ENCODE measurements at regions not wholly inside any gene's neighbourhood (a gene's known extent, or its start where the extent isn't known, plus 50 kb on each side); places are given as distances from the start of the nearest gene placed in this dataset.
A peak's percentile ranks its signal among the peaks of the same experiment; 100 is the strongest.

DNA sequence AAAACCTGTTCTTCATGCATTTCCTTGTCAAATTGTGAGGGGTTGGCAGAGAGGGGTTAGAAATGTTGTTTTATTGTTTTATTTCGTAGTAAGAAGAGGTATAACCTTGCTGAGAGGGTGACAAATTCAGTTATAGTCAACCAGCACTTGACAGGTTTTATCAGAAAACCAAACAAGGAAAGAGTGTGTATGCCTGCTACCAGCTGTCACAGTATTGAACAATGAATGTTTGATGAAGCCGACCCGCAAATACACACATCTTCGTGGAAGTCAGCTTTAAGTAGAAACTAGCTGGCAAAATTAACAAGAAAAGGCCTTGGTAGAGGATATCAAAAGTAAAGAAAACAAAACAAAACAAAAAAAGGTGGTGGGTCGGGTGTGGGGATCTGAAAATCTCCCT, 214.6 kb upstream of the TLE4 start:
- no peaks in the 10 kb centered on the region for H3K27me3 ChIP-seq (replicated peaks)
- H3K4me3 ChIP-seq = no peak overlapping the region
- H3K4me1 ChIP-seq (replicated peaks) = peaks cover 51% of the 10 kb centered on the region
- no peak for DNase-seq (ENCODE audit: low read depth in 1 of 2, low spot score in 2 of 2)
- H3K36me3 ChIP-seq = no peaks in the 10 kb centered on the region
- no peaks in the 10 kb centered on the region for H3K9me3 ChIP-seq (replicated peaks)
- no peak overlapping the region for H3K27ac ChIP-seq

DNA sequence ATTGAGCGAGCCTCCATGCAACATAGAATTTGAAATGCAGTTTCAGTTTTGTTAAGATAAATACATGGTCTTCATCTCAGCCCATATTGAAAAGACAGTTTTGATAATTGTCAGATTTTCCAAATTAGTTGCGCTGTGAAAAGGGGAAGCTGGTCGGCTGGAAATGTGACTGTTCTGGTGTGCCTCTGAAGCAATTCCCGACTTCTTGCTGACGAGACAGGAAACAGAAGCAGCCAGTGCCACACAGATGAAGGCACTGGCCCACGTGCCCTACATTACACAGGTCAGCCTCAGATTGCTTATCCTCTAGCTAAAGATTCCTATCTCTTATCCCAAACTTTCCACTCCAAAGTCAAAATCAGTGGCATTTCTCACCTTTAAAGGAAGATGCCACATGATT, 214.1 kb upstream of the TLE4 start:
- peaks cover 51% of the 10 kb centered on the region for H3K4me1 ChIP-seq (replicated peaks)
- no peaks in the 10 kb centered on the region for H3K9me3 ChIP-seq (replicated peaks)
- no peak overlapping the region for H3K4me3 ChIP-seq
- no peak overlapping the region for H3K27ac ChIP-seq
- DNase-seq (ENCODE audit: low read depth in 1 of 2, low spot score in 2 of 2) = no peak
- H3K36me3 ChIP-seq = no peaks in the 10 kb centered on the region
- no peaks in the 10 kb centered on the region for H3K27me3 ChIP-seq (replicated peaks)

DNA sequence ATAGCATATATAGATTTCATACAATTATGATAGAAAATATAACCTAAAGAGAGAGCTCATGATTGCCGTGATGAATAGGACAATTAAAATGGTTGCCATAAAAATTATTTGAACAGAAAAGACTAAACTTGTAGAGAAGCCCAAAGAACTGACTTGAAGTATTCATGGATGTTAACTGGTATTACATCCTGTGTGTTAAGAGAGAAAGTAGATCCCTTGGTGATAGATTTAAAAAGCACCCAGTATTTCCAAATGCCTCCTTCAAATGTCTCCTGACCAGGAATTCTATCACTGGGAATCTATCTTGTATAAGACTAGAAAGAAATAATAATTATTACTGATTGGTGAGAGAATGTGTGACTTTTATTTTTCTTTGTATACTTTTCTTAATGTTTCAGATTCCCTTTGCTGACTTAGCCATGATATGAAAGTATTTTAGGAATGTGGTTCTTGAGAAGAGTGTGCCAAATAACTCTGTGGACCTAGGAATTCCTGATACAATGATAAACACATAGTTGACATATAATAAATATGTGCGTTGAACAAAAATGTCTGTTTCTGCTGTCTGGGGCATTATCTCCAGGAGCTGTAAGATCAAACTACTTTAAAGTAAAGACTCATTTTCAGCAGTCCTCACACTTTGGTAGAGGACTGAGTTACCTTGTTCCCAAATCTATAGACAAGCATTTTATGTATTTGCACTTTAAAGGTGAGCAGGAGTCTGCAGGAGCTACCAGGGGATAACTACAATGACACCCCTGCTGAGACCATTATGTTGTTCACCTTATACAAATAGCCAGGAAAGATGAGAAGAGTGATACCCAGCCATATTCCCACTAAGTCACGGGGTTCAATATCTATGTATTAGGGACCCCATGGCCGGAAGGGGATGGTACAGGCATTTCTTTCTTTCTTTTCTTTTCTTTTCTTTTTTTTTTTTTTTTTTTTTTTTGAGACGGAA, 211.1 kb upstream of the TLE4 start:
- DNase-seq (ENCODE audit: low read depth in 1 of 2, low spot score in 2 of 2) = peak in 1 of 2 experiments; percentile 59
- Histone ChIP-seq H3K27ac (peak overlapping the region; percentile 84), H3K27me3 (replicated peaks) (no peaks in the 10 kb centered on the region), H3K4me3 (no peak overlapping the region), H3K36me3 (no peaks in the 10 kb centered on the region), H3K4me1 (replicated peaks) (peaks cover 32% of the 10 kb centered on the region), H3K9me3 (replicated peaks) (no peaks in the 10 kb centered on the region)

DNA sequence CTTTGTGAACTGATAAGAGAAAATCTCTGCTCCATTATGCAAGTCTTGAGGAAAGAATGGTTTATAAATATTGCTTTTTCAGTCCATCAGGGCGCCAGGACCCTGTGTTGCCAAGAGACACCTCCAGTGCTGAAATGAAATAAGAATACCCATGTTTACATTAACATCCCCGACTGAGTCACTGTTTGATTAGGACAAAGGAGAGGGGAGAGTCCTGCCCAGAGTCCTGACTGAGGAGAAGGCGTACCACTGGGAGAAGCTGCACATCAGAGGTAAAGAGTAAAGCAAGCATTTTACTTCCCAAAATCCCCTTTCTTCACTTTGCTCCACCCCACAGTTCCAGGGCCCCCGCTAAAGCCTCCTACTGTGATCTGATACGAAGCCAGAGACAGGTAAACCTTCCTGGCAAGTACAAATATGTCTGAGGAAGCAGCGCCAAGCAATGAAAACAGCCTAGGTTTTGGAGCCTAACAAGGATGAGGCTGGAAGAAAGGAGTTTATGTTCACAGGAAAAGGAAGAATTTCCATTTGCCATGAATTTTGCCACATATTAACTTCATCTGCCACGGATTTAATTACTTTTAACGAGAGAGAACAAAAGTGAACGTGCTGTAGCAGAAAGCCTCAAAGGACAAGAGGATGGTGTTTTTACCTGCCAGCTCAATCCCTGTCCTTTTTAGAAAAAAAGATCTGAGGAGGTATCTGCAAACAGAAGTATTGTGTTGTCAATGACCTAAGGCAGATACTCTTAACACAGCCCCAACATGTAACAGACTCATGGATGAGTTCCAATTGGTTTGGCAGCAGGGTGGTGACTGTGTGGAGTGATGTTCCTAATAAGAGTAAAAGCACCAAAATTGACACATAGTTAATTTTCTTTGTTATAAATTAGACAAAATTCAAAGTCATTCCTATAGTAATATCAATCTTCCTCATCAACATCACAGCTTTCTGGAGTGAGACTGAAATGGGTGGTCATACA, 209.4 kb upstream of the TLE4 start:
- DNase-seq (ENCODE audit: low read depth in 1 of 2, low spot score in 2 of 2) = peak; percentile 56 to 74
- Histone ChIP-seq H3K4me1 (replicated peaks) (peaks cover 32% of the 10 kb centered on the region), H3K27ac (peak overlapping the region; percentile 70), H3K36me3 (no peaks in the 10 kb centered on the region), H3K4me3 (no peak overlapping the region), H3K27me3 (replicated peaks) (no peaks in the 10 kb centered on the region), H3K9me3 (replicated peaks) (no peaks in the 10 kb centered on the region)

DNA sequence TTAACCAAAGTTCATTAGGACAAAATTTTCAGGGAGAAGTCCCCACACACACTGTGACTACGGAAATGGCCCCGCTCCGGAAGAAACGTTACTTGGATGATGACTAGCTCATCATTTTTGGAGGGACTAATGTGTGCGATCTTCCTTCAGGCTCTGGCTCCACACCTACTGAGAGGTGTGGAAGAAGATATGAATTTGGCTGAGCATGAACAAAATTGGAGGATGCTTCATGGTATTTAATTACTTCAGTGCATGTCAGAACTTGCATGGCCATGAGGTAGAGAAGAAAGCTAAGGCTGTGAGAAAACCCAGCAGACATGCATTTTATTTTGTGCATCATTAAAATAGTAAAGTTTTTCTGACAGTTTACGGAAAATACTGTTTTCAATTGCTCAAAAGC, 202.1 kb upstream of the TLE4 start:
- no peak for DNase-seq (ENCODE audit: low read depth in 1 of 2, low spot score in 2 of 2)
- Histone ChIP-seq H3K4me3 (no peak overlapping the region), H3K27ac (no peak overlapping the region), H3K36me3 (no peaks in the 10 kb centered on the region), H3K27me3 (replicated peaks) (no peaks in the 10 kb centered on the region), H3K4me1 (replicated peaks) (no peaks in the 10 kb centered on the region), H3K9me3 (replicated peaks) (no peaks in the 10 kb centered on the region)

DNA sequence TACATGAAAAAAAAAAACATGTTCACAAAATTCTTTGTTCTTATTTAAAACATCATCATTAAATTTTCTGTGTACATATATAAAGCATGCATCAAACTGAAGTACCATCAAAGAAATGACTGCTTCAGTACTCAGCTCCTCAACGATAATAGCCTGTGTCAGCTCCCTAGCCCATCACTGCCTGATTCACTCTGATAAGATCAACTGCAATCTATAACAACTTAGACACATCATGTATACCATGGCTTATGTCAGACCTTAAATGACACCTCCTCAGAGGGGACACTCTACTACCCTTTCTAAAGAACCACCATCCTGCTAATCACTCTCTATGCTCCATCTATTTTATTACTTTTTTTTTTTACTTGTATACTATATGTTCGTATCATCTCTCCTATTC, 200.5 kb upstream of the TLE4 start:
- Histone ChIP-seq H3K27me3 (replicated peaks) (no peaks in the 10 kb centered on the region), H3K9me3 (replicated peaks) (no peaks in the 10 kb centered on the region), H3K4me1 (replicated peaks) (no peaks in the 10 kb centered on the region), H3K36me3 (no peaks in the 10 kb centered on the region), H3K4me3 (no peak overlapping the region), H3K27ac (no peak overlapping the region)
- no peak for DNase-seq (ENCODE audit: low read depth in 1 of 2, low spot score in 2 of 2)

DNA sequence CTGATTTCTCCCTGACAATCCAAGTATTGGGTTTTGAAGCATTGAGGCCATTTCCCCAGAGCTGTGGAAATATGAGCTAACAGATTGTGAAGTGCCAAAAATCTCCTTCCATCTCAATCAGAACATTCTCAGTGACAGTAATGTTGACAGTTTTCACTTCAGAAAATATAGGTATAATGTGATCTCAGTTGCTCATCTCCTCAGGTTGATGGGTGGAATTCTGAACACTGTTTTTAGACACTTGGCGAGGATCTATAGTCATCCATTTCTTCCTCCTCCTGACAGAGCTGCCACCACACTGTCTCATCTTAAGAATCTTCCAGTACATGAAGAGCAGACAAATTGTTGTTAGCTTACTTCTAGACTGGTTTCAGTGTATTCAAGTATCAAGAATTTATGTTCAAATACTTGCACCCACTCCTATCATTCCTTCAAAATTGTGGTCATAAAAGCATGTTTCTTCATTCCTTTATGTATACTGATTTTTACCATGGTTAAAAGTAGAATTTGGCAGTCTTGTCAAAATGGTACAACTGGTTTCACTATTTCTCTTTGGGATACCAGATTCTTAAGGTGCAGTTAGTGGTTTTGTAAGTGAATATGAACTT, 199.7 kb upstream of the TLE4 start:
- no peaks in the 10 kb centered on the region for H3K9me3 ChIP-seq (replicated peaks)
- DNase-seq (ENCODE audit: low read depth in 1 of 2, low spot score in 2 of 2) = no peak
- H3K27me3 ChIP-seq (replicated peaks) = no peaks in the 10 kb centered on the region
- H3K36me3 ChIP-seq = no peaks in the 10 kb centered on the region
- H3K27ac ChIP-seq = no peak overlapping the region
- H3K4me1 ChIP-seq (replicated peaks) = no peaks in the 10 kb centered on the region
- H3K4me3 ChIP-seq = no peak overlapping the region

DNA sequence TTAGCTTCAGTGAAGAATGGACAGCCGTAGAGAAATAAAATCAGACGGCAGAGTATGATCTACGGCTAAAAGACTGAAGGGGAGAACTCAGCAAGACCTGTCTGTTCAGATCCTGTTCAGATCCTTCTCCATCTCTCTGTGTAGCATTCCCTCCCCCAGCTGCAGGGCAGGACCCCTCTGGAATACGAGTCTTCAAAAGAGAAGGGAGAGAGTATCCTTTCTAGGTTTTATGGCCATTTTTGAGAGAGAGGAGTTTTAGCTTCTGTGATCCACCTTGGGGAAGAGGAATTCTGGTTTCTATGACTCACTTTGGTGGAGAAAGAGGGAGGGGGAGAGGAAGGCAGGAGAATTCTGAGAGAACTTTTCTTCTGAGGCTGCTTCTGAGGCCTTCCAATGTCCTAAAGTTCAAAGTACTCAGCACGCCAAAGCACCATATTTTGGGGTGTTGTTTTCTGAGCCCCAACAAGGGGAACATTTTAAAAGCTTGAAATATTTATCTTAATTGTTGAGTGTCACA, 194.4 kb upstream of the TLE4 start:
- no peaks in the 10 kb centered on the region for H3K36me3 ChIP-seq
- DNase-seq (ENCODE audit: low read depth in 1 of 2, low spot score in 2 of 2) = no peak
- H3K4me3 ChIP-seq = no peak overlapping the region
- H3K27me3 ChIP-seq (replicated peaks) = no peaks in the 10 kb centered on the region
- H3K27ac ChIP-seq = peak overlapping the region; percentile 35; the same call in 1 of the 2 replicates
- no peaks in the 10 kb centered on the region for H3K9me3 ChIP-seq (replicated peaks)
- H3K4me1 ChIP-seq (replicated peaks) = peaks cover 14% of the 10 kb centered on the region

DNA sequence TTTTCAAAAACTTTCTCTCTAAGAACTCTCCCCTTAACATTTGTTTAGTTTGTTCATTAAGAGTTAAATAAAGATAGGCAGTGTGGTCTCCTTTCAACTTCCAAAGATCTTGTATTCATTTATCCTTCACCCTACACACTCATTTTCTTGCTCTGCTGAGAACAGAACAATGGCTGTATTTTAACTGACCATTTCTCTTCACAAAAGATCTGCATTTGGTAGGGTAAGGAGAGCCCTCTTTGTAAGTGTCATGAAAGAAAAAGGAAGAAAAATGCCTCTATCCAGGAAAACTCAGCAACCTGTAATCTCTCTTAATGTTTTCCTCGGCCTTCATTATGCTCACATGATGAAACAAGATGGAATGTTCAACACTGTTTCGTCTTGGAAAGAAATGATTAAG, 193.7 kb upstream of the TLE4 start:
- no peak overlapping the region for H3K4me3 ChIP-seq
- H3K27me3 ChIP-seq (replicated peaks) = no peaks in the 10 kb centered on the region
- peaks cover 17% of the 10 kb centered on the region for H3K4me1 ChIP-seq (replicated peaks)
- no peaks in the 10 kb centered on the region for H3K9me3 ChIP-seq (replicated peaks)
- DNase-seq (ENCODE audit: low read depth in 1 of 2, low spot score in 2 of 2) = no peak
- H3K27ac ChIP-seq = peak overlapping the region; percentile 35; the same call in 1 of the 2 replicates
- H3K36me3 ChIP-seq = no peaks in the 10 kb centered on the region

DNA sequence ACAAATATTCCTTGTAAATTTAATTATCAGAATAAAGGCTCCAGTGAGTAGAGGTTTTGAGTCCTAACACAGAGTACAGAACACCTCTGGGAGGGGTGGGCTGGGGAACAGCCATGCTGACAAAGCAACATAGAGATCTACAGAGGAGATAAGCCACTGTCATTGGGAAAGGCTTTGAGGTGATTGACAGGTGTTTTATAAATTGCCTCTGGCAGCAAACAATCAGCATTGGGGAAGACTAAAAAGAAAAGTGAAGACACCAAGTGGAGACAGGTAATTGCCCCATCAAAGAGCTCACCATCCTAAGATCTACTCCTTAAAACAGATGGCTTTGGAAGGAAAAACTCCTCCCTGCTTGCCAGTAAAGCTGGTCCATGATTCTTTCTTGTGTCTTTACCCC, 189.7 kb upstream of the TLE4 start:
- Histone ChIP-seq H3K27ac (no peak overlapping the region), H3K9me3 (replicated peaks) (no peaks in the 10 kb centered on the region), H3K4me1 (replicated peaks) (peaks cover 17% of the 10 kb centered on the region), H3K36me3 (no peaks in the 10 kb centered on the region), H3K4me3 (no peak overlapping the region), H3K27me3 (replicated peaks) (no peaks in the 10 kb centered on the region)
- DNase-seq (ENCODE audit: low read depth in 1 of 2, low spot score in 2 of 2) = no peak

DNA sequence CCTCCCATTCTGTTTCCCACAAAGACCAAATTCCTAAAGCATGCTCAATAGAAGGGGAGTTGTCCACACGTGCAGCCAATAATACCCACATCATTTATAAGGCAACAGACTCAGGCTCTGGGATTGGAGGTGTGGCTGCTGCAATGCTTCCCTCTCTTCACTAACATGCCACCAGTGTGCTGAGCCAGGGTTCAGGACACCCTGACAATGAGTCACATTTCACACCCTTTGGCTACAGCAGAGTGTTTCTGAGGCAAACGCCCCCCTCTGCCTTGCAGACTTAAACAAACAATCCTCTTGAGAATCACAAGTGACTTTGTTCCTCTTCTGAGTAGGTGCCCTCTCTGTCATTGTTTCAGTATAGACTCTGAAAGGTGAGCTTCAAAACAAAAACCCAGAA, 189.3 kb upstream of the TLE4 start:
- peak in 1 of 2 experiments; percentile 40 for DNase-seq (ENCODE audit: low read depth in 1 of 2, low spot score in 2 of 2)
- H3K27me3 ChIP-seq (replicated peaks) = no peaks in the 10 kb centered on the region
- no peak overlapping the region for H3K27ac ChIP-seq
- H3K4me3 ChIP-seq = no peak overlapping the region
- peaks cover 14% of the 10 kb centered on the region for H3K4me1 ChIP-seq (replicated peaks)
- H3K9me3 ChIP-seq (replicated peaks) = no peaks in the 10 kb centered on the region
- no peaks in the 10 kb centered on the region for H3K36me3 ChIP-seq

DNA sequence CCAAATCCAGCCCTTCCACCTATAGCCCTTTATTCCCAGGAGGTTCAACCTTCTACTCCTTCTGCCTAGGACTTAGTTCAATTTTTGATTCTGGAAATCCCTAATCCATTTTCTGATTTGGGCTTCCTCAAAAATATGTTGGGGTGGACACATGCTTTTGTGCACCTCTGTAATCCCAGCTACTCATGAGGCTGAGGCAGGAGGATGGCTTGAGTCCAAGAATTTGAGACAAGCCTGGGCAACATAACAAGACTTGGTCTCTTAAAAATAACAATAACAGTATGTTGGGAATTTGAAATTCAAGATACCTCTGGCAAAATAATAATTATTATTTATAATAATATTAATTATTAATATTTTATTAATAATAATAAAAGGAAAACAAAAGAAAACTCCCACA, 188.7 kb upstream of the TLE4 start:
- Histone ChIP-seq H3K9me3 (replicated peaks) (no peaks in the 10 kb centered on the region), H3K27ac (no peak overlapping the region), H3K4me1 (replicated peaks) (peaks cover 8% of the 10 kb centered on the region), H3K36me3 (no peaks in the 10 kb centered on the region), H3K4me3 (no peak overlapping the region), H3K27me3 (replicated peaks) (no peaks in the 10 kb centered on the region)
- DNase-seq (ENCODE audit: low read depth in 1 of 2, low spot score in 2 of 2) = no peak

DNA sequence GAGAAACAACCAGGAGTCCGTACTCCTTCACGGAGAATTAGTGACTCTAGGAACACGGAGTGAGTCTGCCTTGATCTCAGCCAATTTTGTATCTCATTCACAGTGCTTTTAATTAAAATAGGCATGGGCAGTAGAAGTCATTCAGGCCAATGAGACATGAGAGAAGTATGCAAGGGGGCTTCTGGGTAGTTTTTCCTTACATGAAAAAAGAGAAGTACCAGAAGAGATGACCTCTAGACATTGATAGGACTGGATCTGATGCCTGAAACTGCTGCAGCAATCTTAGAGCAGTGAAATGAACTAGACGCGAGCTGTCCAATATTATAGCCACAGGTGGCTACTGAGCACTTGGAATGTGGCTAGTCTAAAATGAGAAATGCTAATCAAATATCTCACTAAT, 187.7 kb upstream of the TLE4 start:
- no peak overlapping the region for H3K27ac ChIP-seq
- no peak overlapping the region for H3K4me3 ChIP-seq
- DNase-seq (ENCODE audit: low read depth in 1 of 2, low spot score in 2 of 2) = no peak

More for the DNA sequence above, 187.7 kb upstream of the TLE4 start:
- no peaks in the 10 kb centered on the region for H3K36me3 ChIP-seq
- H3K27me3 ChIP-seq (replicated peaks) = no peaks in the 10 kb centered on the region
- H3K9me3 ChIP-seq (replicated peaks) = no peaks in the 10 kb centered on the region
- H3K4me1 ChIP-seq (replicated peaks) = peaks cover 11% of the 10 kb centered on the region
